ENCODE measurements at regions not wholly inside any gene's neighbourhood (a gene's known extent, or its start where the extent isn't known, plus 50 kb on each side); places are given as distances from the start of the nearest gene placed in this dataset.
A peak's percentile ranks its signal among the peaks of the same experiment; 100 is the strongest.

DNA sequence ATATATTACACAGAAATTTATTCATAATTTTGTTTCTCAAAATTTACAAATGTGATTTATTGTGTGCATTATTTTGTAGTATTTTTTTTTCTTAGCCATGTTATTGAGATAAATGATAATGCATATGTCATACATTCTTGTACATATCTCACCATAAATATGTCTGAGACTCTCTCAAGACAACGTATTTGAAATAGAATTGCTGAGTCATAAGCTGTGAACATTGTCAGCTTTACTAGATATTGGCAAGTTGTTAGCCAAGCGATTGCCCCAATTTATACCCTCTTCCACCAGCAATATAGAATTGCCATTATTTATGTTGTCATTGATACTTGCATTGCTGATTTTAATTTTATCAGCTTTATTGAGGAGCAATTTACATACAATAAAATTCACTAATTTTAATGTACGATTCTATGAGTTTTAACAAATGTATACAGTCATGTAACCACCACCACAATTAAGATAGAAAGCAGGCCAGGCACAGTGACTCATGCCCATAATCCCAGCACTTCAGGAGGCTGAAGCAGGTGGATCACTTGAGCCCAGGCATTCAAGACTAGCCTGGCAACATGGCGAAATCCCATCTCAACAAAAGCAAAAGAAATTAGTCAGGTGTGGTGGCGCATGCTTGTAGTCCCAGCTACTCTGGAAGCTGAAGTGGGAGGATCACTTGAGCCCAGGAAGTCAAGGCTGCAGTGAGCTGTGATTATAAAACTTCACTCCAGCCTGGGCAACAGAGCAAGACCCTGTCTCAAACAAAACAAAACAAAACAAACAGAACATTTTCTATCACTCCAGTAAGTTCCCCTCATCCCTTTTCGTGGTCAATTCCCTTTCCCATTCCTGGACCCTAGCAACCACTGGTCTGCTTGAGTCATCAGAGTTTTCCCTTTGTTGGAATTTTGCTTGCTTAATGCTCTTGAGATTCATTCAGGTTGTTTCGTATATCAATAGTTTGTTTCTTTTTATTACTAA, 373.1 kb downstream of the MFSD1 start:
- DNase-seq = no peak

DNA sequence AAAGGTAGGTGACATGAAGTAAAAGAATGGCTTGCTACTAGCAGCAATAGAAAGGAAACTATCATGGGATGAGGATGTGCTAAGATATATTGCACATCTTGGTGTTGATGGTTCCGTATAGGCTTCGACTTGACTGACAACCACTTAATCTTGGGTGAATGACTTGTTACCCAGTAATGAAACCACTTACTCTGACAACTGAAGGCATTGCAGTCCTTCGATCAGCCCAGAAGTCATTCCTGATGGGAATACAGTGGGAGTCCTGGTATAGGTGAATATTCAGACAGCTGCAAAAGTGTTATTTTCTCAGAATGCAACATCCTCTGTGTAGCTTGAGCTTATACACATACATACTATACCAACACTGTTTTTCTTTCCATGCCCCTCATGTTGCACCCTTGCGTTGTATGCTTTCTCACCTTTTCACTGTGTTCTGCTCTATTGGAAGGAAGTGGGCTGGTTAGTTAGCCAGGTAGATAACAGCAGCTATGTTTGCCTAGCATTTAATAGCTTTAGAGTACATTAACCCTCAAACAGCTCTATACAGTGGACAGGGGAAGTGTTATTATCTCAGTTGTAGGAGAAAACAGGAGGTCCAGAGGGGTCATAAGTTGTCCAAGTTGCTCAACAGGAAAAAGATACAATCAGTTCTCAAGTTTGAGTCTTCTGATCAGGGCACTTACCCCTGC, 376.5 kb downstream of the MFSD1 start:
- DNase-seq = no peak

DNA sequence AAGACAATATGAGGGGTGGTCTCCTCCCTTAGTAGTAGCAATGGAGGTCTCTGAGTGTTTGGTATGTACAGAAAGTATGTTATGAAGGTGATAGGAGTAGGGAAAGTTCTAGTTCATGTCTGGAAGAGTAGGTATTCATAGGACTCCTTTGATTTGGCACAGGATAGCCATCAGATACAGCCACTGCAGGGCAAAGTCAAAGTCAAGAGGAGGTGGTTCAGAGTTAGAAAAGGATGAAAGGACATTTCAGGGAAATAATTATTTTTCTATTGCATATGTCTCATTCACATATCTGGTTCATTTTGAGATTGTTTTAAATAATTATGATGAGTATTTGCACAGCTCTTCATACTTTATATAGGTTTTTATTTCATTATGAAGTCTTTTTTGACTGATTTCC, 381.1 kb downstream of the MFSD1 start:
- DNase-seq = no peak

DNA sequence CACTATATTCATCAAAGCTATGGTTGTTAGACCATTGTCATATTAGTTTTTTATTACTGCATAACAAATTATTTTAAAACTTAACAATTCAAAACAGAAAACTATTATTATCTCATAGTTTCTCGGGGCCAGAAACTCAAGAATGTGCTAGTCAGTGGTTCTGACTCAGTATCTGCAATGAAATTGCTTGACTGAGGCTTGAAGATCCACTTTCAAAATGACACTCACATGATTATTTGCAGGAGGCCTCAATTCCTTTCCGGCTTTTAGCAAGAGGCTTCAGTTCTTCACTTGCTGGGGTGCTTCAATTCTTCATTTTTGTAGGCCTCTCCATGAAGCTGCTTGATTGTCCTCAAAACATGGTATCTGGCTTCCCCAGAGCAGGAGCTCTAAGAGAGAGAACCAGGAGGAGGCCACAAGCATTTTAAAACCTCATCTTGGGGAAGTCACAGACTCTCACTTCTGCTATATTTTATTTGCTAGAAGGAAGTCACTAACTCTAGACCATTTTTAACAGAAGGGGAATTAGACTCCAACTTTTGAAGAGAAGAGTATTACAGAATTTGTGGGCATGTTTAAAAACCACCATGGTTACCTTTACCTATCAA, 383.7 kb downstream of the MFSD1 start:
- peak; percentile 96 for DNase-seq

- no peak for DNase-seq
These were observed 384.7 kb downstream of the MFSD1 start for GRCh38 chr3:159186581-159186980.

GRCh38 chr3:159187232-159187631, 385.4 kb downstream of the MFSD1 start:
- no peak for DNase-seq

DNA sequence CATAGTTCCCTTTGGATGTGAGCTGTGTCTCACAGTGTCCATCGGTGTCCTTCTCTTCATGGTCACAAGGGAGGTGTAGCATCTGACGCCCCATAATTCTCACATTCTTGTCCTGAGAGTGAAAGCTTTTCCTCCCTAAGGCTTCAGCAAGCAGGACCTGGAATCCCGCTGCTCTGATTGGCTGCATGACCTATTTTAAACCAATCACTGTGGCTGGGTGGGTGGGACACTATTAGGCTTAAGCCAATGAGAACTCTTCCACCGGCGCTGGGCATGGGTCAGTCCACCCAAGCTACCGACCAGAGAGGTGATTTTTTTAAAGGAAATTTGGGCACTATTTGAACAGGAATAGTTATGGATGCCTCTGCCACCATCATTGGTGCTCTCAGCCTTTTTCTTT, 385.9 kb downstream of the MFSD1 start:
- DNase-seq = no peak

DNA sequence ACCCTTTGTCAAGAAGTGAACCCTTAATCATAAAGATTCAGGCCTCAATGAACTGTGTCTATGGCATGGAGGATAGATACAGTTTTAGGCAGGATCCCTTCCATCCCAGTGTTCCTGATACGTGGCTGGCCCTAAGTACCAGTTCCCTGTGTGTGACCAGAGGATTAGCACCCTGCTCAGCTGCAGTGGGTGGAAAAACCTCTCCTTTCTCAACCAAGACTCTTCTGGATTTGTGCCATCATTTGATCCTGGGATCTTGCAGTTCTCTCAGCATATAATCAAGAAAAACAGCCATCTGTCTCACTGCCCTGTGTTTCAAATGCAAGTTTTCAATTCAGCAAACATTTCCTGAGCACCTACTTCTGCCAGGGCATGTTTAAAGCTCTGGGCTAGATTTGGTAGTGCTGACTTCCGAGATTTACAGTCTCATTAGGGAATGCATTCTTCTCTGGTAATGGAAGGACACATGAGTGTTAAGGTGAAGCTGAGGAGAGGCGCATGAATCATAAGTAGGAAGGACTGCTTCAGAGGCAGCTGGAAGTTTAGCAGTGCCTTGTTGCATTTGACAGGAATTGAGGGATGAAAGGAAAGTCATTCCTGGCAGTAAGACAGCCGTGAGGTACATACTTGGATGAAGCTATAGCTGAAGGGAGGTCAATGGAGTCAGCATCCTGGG, 388.3 kb downstream of the MFSD1 start:
- no peak for DNase-seq

DNA sequence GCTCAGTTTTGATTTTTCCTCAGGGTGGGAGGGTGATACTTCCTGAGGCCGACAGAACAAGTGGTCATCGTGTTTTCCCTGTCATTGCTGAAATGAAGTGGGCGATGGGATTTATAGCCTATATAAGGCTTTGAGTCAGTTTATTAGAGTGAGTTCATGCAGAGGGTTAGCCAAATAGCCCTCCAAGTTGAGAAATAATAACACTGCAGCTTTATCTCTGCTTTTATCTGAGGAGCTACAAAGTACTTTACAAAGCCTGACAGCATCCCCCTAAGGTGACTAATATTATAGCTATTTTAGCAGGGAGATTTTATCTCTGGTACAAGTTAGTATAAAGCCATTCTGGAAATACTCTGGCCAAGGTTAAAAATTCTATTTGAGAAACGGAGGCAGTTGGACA, 389.6 kb downstream of the MFSD1 start:
- no peak for DNase-seq

DNA sequence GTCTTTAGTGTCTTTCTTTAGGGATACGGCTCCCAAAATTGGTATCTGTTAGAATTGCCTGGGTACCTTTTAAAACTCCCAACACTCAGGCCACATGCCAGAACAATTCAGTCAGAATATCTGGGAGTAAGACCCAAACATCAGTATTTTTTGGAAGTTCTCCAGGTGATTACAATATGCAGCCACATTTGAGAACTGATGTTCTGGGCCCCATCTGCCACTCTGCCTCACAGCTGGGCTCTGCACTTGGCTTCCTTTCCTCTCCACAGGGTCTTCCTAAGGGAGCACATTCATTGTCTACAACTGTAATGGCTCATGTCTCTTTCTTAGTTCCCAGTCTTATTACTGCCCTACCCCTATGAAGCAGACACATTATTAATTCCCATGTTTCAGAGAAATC, 394.5 kb downstream of the MFSD1 start:
- DNase-seq = no peak

DNA sequence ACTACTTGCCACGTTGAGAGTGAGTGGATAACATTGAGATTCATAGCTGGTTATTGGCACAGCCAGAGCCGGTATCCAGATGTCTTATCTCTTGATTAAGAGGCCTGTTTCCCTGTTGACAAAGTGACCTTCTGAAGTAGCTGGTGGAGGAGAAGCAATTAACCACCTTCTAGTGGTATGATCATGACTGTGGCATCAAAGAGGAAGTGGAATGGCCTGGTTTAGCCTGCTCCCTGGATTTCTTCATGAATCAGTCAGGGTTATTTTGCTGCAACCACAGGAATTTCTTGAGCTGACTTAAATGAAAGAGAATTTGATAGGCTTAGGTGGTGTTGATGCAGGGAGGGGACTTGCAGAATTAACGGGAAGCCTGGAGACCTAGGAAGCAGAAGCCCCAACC, 398.3 kb downstream of the MFSD1 start:
- DNase-seq = peak; percentile 95

DNA sequence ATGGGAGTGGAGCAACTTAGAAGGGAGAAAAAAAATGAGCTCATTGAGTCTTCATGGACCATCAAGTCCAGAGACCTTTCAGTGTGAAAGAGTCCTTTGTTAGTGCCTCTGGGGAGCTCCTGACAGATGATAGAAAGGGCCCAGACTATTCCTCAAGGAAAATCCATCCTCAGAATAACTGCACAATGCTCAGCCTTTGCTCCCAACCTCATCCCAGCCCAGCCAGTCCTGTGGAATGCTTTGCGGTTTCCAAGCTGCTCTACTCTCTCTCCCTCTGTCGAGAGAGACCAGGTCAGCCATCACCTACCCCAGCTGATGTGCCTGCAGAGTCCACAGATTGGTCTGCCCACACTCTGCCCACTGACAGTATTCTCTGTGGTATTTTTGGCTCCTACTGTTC, 406.2 kb downstream of the MFSD1 start:
- DNase-seq = no peak

- no peak for DNase-seq
These were observed 407.6 kb downstream of the MFSD1 start for GRCh38 chr3:159209459-159209858.

GRCh38 chr3:159210336-159210735, 408.5 kb downstream of the MFSD1 start:
- no peak for DNase-seq

DNA sequence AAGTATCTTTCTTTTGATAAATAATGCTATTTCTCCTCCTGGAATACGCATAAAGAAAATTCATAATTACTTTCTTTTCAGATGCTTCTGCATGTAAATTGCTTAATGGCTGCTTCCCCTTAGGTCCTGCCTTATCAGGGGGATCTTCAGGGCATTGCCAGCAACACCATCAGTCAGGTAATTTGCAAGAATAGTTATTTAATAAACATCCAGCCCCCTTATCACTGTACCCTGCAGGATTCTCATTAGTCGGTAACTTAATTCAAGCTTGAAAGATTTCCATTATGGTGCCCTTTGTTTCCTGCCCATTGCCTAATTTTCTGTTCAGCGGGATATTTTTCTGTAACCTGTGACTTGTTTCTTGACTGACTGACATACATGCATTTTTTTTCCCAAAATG, 414.5 kb downstream of the MFSD1 start:
- DNase-seq = no peak

GRCh38 chr3:159219231-159219630, 417.4 kb downstream of the MFSD1 start:
- no peak for DNase-seq

GRCh38 chr3:159221335-159221734, 419.5 kb downstream of the MFSD1 start:
- DNase-seq = no peak

- peak; percentile 47 for DNase-seq
These were observed 427.3 kb downstream of the MFSD1 start for GRCh38 chr3:159229116-159229680.

DNA sequence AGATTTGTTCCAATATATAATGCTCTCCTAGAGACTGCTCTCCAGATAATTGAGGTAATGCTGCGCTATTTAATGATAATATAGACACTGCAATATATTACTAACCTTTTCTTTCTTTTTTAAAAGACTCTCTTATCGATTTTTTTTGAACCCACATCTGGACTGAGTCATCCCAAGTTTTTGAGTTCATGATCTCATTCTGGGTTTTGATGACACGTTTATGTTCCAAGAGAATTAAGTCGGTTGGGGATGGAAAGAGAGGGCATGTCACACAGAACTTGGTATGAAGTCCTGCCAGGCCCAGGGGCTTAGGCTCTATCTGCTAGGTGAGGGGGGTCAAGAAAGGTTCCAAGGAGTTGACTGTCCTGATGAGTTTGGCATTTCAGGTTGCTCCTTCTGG, 431.1 kb downstream of the MFSD1 start:
- DNase-seq = no peak

- no peak for DNase-seq
These were observed 431.9 kb downstream of the MFSD1 start for GRCh38 chr3:159233734-159234133.

DNA sequence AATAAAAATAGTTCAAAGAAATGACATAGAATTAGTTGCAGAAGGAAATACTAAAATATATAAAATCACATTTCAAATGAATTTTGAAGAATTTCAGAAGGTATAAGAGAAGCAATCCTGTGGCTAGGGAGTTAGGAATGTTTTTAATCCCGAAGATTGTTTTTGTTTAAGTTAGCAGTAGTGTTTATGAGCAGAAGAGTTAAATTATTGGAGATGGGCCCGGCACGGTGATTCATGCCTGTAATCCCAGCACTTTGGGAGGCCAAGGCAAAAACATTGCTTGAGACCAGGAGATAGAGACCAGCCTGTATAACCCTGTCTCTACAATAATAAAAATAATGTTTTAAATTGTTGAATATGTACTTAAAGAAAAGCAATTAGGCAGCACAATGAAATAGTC, 432.5 kb downstream of the MFSD1 start:
- DNase-seq = no peak

DNA sequence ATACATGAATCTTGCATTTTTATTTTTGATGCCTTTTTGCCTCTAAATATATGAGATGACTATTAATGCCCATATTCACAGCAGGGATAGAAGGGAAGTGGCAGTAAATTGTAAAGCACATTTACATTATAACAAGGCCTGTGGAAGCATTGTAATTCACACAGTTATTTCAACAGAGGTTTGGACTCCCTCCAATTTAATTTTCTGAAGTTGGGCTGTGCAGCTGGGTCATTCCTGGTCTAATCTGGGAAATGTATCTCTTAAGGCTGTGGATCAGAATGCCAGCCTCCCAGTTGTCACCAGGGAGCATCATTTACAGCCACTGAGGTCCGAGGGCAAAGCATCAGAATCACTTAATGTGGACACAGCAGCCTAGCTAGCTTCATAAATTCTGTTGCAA, 434.5 kb downstream of the MFSD1 start:
- no peak for DNase-seq

GRCh38 chr3:159237226-159237625, 435.4 kb downstream of the MFSD1 start:
- no peak for DNase-seq

Measured in MV-4-11 (cell line).